HAP-1 (cell line): ENCODE measurements at regions not wholly inside any gene's neighbourhood (a gene's known extent, or its start where the extent isn't known, plus 50 kb on each side); places are given as distances from the start of the nearest gene placed in this dataset.
A peak's percentile ranks its signal among the peaks of the same experiment; 100 is the strongest.

ENCODE experiments used
- DNase-seq, 2 experiments: peaks; one replicate each; pipeline ENCODE4 v3.0.0-alpha.2; 2016 to 2020; ENCODE audit warnings: low spot score in 2 of 2
- H3K27me3 ChIP-seq: fragments of 250-450 bp; sonication (Bioruptor Pico); 2 replicates; pipeline ENCODE4 v1.5.1; 2020; ENCODE audit warnings: low read depth, mild to moderate bottlenecking, moderate library complexity
- H3K36me3 ChIP-seq: fragments of 250-450 bp; sonication (Bioruptor Pico); replicated peaks from 2 replicates; pipeline ENCODE4 v1.5.1; 2020; ENCODE audit warnings: mild to moderate bottlenecking
- H3K4me1 ChIP-seq: fragments of 250-450 bp; sonication (Bioruptor Pico); 2 replicates; pipeline ENCODE4 v1.5.1; 2020; ENCODE audit warnings: mild to moderate bottlenecking
- H3K4me3 ChIP-seq: fragments of 250-450 bp; sonication (Bioruptor Pico); 2 replicates; pipeline ENCODE4 v1.5.1; 2020; ENCODE audit warnings: mild to moderate bottlenecking, moderate library complexity
- H3K9me3 ChIP-seq: fragments of 250-450 bp; sonication (Bioruptor Pico); 2 replicates; pipeline ENCODE4 v1.5.1; 2020; ENCODE audit warnings: mild to moderate bottlenecking, moderate library complexity
- in situ Hi-C: fragments of 300-500 bp; cut with MboI; formaldehyde crosslinking; loops from 3 replicates; pipeline ENCODE4 v1.14.3; 2020; ENCODE audit warnings: low sequenced_read_pairs, inconsistent platforms, mixed read lengths

DNA sequence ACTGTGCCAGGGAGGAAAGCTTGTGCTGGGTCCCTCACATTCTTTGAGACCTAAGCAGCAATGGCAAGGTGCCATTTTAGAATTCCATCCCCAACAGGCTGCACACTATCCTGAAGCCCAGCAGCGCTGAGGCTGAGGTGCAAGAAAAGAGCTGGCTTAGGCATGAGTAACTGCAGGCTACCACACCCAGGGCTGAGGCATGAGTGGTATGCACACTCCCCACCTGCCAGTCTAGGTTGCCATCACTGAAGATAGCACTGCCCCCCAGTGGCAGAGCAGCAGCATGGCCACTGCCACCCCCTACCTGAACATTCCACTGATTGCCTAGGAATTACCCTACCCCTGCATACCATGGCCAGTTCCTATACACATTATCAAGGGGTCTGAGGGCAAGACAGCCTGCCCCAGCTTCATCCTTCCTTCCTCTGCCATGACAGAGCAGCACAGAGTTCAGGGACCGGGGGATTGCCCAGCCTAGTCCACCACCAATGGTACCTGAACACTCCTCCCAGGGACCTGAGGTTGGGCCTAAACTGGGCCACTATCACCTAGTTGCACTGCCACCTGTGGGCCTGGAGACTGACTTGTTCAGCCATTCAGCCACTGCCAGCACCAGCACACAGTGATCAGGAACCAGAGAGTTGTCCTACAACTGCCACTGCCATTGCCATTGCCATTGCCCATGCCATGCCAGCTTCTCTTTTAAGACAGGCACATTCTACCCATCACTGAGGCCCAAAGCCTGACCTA, 129.8 kb downstream of the SATB1 start:
- H3K27me3 ChIP-seq: no peaks in the 10 kb centered on the region
- DNase-seq: peak; percentile 79 to 88
- no peak overlapping the region for H3K4me3 ChIP-seq
- H3K36me3 ChIP-seq: no peaks in the 10 kb centered on the region
- no peaks in the 10 kb centered on the region; the same call in 1 of the 2 replicates for H3K9me3 ChIP-seq
- in situ Hi-C loops: loop anchor here (25.0 kb wide), 1 partner anchor 408 kb away; no protein-coding TSS in a partner anchor
- peaks cover 10% of the 10 kb centered on the region for H3K4me1 ChIP-seq

DNA sequence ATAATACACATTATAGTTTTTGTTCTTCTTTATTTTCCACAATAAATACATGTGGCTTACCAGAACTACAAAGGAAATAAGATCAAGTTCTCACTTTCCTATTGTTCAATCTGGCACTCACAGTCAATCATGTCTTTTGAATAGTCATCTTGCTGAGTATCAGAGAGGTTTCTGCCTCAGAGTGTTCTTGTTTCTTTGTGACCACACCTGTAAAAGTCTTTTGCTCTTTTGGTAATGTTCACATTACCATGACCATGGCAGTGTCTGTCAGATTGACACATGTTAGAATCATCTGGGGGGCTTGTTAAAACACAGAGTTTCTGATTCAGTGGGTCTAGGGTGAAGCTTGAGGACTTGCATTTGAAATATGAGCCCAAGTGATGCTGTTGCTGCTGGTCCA, 135.0 kb downstream of the SATB1 start:
- H3K4me1 ChIP-seq: peaks cover 10% of the 10 kb centered on the region
- in situ Hi-C loops: loop anchor here (25.0 kb wide), 1 partner anchor 403 kb away; no protein-coding TSS in a partner anchor
- no peaks in the 10 kb centered on the region for H3K36me3 ChIP-seq
- H3K9me3 ChIP-seq: no peaks in the 10 kb centered on the region
- no peak overlapping the region for H3K4me3 ChIP-seq
- H3K27me3 ChIP-seq: no peaks in the 10 kb centered on the region
- DNase-seq: no peak

DNA sequence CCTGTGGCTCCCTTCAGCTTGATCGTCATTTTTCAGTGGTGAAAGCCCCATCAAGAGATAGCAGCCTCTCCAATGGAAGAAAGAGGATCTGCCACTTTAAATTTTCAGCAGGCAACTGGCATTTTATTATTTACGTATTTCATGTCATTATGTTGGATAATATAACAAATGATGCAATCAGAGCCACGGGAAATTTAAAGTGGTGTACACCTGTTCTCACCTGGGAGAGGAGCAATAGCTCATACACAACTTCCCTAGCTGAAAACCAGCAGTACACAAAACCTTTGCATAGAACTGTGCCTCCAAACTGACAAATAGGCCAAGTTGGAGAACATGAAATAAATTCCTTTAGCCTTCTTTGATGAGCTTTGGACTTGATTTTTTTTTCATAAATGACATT, 136.9 kb downstream of the SATB1 start:
- Histone ChIP-seq H3K27me3 (no peaks in the 10 kb centered on the region), H3K4me3 (no peak overlapping the region), H3K4me1 (peaks cover 6% of the 10 kb centered on the region), H3K9me3 (no peaks in the 10 kb centered on the region), H3K36me3 (no peaks in the 10 kb centered on the region)
- in situ Hi-C loops: loop anchor here (25.0 kb wide), 1 partner anchor 401 kb away; no protein-coding TSS in a partner anchor
- no peak for DNase-seq

DNA sequence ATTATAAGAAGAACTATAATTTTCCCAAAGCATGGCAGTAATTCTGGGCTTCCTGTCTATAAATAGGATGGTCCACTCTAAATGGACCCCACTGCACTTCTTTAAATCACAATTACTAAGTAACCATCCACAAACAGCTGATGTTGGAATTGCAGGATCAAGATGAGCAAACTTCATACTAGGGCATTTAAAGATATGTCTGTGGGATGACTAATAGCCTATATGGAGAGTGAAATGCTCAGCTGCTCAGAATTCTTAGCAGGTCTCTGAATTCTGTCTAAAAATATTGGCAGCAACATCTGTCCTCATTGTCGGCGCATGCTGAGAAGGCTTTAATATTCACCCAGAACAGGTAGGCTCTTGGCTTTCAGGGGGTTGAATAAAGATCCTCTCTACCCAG, 140.4 kb downstream of the SATB1 start:
- H3K4me3 ChIP-seq: no peak overlapping the region
- no peaks in the 10 kb centered on the region for H3K27me3 ChIP-seq
- no peak for DNase-seq
- H3K4me1 ChIP-seq: peaks cover 6% of the 10 kb centered on the region
- no peaks in the 10 kb centered on the region for H3K9me3 ChIP-seq
- in situ Hi-C loops: loop anchor here (25.0 kb wide), 1 partner anchor 397 kb away; no protein-coding TSS in a partner anchor
- no peaks in the 10 kb centered on the region for H3K36me3 ChIP-seq

DNA sequence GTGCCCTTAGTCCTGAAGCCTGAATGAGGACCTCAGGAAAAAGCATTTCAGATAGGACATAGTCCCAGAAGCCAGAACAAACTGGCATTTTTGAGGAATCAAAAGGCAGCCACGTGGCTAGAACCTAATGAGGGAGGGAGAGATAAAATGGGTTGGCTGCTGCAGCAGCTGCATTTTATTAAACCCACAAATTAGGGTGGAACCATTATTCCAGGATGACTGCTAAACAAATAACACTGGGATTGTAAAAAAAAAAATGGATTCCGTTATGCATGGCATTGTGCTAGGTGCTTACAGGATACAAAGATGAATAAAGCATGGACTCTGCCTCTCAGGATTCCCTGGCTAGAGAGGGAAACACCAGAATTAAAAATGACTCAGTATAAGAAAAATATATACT, 141.5 kb downstream of the SATB1 start:
- in situ Hi-C loops: loop anchor here (25.0 kb wide), 1 partner anchor 396 kb away; no protein-coding TSS in a partner anchor

DNA sequence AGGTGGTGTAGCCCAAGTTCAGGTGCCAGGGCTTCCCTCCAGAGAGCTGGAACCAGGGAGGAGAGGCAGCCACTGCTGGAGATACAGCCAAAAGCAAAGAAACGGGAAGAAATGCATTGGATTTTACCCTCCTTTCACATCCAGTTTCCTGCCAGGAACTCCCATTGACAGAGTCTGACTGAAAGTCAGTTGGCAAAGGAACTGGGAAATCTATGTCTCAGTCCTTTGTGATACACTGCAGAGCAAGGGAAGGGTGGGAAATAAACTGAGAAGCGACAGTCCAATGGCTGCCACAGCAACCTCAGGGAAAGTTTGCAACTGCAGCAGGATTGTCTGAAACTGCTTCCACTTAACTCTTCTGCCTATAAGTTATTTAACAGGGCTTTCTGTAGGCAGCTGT, 142.6 kb downstream of the SATB1 start:
- no peaks in the 10 kb centered on the region for H3K9me3 ChIP-seq
- no peaks in the 10 kb centered on the region for H3K36me3 ChIP-seq
- H3K27me3 ChIP-seq: no peaks in the 10 kb centered on the region
- in situ Hi-C loops: loop anchor here (25.0 kb wide), 1 partner anchor 395 kb away; no protein-coding TSS in a partner anchor
- H3K4me3 ChIP-seq: no peak overlapping the region
- peaks cover 6% of the 10 kb centered on the region for H3K4me1 ChIP-seq
- no peak for DNase-seq

More for the DNA sequence above, 141.5 kb downstream of the SATB1 start:
- Histone ChIP-seq H3K27me3 (no peaks in the 10 kb centered on the region), H3K9me3 (no peaks in the 10 kb centered on the region), H3K4me1 (peaks cover 6% of the 10 kb centered on the region), H3K4me3 (no peak overlapping the region), H3K36me3 (no peaks in the 10 kb centered on the region)
- DNase-seq: no peak

DNA sequence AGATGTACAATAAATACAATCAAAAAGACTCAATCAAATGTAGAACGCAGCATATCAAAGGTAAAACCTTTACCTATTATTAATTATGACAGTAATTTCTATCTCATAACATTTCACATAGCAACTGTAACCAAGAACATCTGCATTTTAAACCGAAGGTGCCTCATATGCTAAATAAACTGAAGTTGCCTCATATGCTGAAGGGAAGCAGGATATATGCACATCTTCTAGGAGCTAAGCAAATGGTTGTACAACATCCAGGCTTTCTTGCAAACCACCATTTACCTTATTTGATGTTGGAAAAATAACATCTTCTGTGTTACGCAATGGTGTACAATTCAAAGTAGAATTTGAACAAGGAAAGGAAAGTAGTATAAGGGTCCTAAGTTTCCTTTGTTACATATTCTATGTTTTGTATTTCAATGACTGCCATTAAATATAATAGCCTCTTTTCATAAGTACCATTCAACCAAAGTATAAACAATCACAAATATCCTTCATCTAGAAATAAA, 145.9 kb downstream of the SATB1 start:
- Histone ChIP-seq H3K4me1 (peaks cover 6% of the 10 kb centered on the region), H3K9me3 (no peaks in the 10 kb centered on the region), H3K27me3 (no peaks in the 10 kb centered on the region), H3K36me3 (no peaks in the 10 kb centered on the region), H3K4me3 (no peak overlapping the region)
- DNase-seq: no peak
- in situ Hi-C loops: loop anchor here (25.0 kb wide), 1 partner anchor 392 kb away; no protein-coding TSS in a partner anchor

DNA sequence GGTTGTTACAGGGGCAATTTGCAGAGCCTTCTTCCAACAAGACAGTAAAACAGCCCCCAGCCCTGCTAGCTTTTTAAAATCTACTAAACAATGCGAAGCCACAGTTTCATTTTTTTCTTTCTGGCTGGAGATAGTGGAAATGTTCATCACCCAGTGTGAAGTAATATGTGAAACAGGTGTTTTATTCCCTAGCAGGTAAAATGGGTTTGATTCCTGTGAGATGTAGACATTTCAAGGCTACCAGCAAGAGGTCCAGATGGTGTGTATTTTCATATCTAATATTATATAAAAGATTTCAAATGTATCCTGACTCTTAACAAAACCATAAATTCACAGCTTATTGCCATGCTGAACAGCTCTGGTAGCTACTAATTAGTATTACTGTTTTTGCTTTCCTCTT, 160.3 kb downstream of the SATB1 start:
- Histone ChIP-seq H3K36me3 (no peaks in the 10 kb centered on the region), H3K4me3 (no peak overlapping the region), H3K27me3 (no peaks in the 10 kb centered on the region), H3K9me3 (no peaks in the 10 kb centered on the region), H3K4me1 (no peaks in the 10 kb centered on the region)
- no peak for DNase-seq
- in situ Hi-C loops: no loop called here

DNA sequence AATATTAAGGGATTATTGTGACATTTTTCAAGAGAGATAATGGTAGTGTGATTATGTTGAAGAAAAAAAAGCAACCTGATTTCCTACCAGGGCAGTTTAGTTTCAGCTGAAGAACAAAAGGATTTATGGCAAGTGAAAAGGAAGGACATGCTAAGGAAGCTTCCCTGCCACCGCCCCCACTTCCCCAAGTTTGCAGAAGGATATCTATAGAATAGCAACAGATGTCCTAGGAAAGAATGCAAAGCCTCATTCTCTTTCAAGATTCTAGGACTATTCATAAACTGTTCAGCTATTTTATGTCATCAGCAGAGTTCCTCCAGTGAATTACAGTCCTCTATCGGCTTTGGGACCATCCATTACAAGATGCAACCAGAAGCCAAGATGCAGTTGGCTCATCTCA, 160.8 kb downstream of the SATB1 start:
- Histone ChIP-seq H3K9me3 (no peaks in the 10 kb centered on the region), H3K4me1 (no peaks in the 10 kb centered on the region), H3K4me3 (no peak overlapping the region), H3K36me3 (no peaks in the 10 kb centered on the region), H3K27me3 (no peaks in the 10 kb centered on the region)
- in situ Hi-C loops: no loop called here
- DNase-seq: no peak

DNA sequence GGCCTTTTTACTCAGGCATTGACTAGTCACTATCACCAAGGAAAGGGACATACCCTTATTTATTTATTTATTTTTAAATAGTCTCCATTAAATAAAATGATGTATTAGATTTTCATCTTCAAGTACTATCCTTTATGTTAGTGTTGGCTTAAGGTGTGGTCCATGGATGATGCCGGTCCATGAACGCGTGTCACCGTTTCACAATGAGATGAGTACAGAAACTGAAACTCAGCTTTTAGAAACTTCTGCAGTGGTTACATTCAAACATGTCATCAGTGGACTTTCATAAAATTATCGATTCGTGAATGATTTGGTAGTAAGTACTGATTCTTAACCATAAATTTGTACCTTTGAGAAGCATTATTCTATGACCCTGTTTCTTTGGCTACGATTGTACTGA, 166.6 kb downstream of the SATB1 start:
- Histone ChIP-seq H3K4me1 (no peaks in the 10 kb centered on the region), H3K9me3 (no peaks in the 10 kb centered on the region), H3K27me3 (no peaks in the 10 kb centered on the region), H3K36me3 (no peaks in the 10 kb centered on the region), H3K4me3 (no peak overlapping the region)
- in situ Hi-C loops: no loop called here
- no peak for DNase-seq

DNA sequence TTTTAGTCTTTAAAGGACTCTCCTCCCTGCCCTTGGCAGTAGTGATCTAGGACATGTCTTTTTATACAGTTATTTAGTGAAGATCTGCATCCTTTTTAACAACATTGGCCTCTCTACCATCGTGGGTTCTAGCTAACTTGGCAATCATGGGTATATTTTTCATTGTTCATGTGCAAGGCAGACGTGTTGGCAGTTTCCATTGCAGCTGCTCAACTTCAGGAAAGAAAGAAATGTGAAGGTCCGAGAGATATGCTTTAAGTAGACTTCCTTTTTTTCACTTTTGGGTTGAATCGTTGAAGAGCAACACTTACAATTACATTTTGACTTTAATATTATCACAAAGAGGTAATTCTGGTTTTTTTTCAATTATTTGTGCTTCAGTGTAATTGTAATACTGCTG, 172.6 kb downstream of the SATB1 start:
- Histone ChIP-seq H3K9me3 (no peaks in the 10 kb centered on the region), H3K27me3 (no peaks in the 10 kb centered on the region), H3K4me1 (peaks cover 22% of the 10 kb centered on the region), H3K4me3 (no peak overlapping the region), H3K36me3 (no peaks in the 10 kb centered on the region)
- in situ Hi-C loops: no loop called here
- no peak for DNase-seq

DNA sequence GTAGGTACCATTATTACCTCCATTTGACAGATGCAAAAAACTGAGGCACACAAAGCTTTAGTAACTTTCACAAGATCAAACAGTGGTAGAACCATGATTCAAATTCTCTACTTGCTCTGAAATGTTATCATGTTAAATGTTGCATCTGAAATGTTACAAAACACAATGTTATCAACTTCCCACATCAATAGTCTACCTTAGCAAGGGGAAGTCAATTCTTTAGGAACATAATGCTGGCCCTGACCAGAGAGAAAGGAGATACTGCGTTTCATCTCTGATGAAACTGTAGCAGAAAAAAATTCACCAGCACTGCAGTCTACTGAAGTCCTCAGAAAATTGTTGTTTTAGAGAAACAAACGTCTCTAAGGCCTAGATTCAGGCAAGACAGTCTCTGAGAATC, 174.1 kb downstream of the SATB1 start:
- no peaks in the 10 kb centered on the region for H3K36me3 ChIP-seq
- peaks cover 32% of the 10 kb centered on the region for H3K4me1 ChIP-seq
- no peaks in the 10 kb centered on the region for H3K27me3 ChIP-seq
- no peak overlapping the region for H3K4me3 ChIP-seq
- DNase-seq: no peak
- H3K9me3 ChIP-seq: no peaks in the 10 kb centered on the region
- in situ Hi-C loops: no loop called here

DNA sequence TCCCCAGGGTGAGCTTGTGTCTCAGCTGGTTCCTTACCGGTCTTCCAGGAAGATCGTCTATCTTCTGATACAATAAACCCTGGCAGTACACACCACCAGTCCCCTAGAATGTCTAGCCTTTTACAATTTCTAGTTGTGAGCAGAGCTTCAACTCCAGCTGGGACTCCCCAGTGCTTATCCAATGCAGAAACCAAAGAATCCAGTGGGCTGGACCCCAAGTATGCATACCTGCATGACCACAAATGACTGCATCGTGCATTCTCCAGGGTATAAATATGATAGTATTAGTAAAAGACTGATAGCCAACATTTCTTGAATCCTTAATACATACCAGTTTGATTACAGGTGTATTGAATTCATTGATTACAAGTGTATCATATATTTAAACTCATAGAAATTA, 176.0 kb downstream of the SATB1 start:
- H3K4me3 ChIP-seq: no peak overlapping the region
- no peak for DNase-seq

DNA sequence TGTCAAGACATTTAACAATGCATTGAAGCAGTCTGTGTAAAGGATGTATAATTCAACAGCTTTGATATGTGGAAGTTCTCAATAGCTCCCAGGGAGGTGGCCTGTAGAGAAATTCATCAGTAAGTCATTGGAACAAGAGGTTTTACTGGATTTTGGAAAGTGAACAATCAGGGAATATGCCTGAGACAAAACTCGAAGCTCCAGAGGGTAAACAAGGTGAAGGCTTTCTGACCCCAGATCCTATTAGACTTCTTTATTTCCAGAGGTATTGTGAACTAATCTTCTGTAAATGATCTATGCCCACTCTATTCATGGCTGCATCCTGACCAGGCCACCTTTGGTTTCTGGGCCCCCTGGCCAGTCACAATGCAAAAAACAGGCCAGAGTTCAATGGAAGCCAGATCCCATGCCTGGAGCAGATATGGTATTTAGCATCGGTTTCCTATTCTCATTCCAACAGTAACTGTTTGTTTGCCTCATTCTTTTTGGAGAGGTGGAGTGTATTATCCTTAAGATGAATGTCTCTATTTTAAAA, 177.3 kb downstream of the SATB1 start:
- H3K27me3 ChIP-seq: no peaks in the 10 kb centered on the region
- in situ Hi-C loops: no loop called here
- H3K36me3 ChIP-seq: no peaks in the 10 kb centered on the region
- peaks cover 32% of the 10 kb centered on the region for H3K4me1 ChIP-seq
- H3K9me3 ChIP-seq: no peaks in the 10 kb centered on the region
- H3K4me3 ChIP-seq: no peak overlapping the region
- peak; percentile 58 to 68 for DNase-seq

More for the DNA sequence above, 176.0 kb downstream of the SATB1 start:
- in situ Hi-C loops: no loop called here
- Histone ChIP-seq H3K27me3 (no peaks in the 10 kb centered on the region), H3K36me3 (no peaks in the 10 kb centered on the region), H3K9me3 (no peaks in the 10 kb centered on the region), H3K4me1 (peaks cover 32% of the 10 kb centered on the region)
